HUES6 (cell line): ENCODE measurements at regions not wholly inside any gene's neighbourhood (a gene's known extent, or its start where the extent isn't known, plus 50 kb on each side); places are given as distances from the start of the nearest gene placed in this dataset.
"Not testable (repeated sequence)": the region's sequence is repeated elsewhere in the genome, so short reads cannot be mapped to it uniquely, and the experiment has no call there.

Source experiments
- H3K27ac ChIP-seq: 2 replicates; pipeline ENCODE4 v1.7.0; 2013; ENCODE audit warnings: low read depth, mild to moderate bottlenecking, low read length, inconsistent platforms
- H3K27me3 ChIP-seq: 2 replicates; pipeline ENCODE4 v1.6.1; 2013; ENCODE audit warnings: low read length; ENCODE audit not compliant: control insufficient read depth, insufficient read depth
- H3K36me3 ChIP-seq: 2 replicates; pipeline ENCODE4 v1.6.1; 2013; ENCODE audit warnings: low read length; ENCODE audit not compliant: control insufficient read depth, insufficient read depth
- H3K4me1 ChIP-seq: 2 replicates; pipeline ENCODE4 v1.6.1; 2013; ENCODE audit warnings: low read length; ENCODE audit not compliant: control insufficient read depth, insufficient read depth
- H3K4me3 ChIP-seq: 2 replicates; pipeline ENCODE4 v1.5.1; 2013; ENCODE audit warnings: low read depth, low read length
- H3K9ac ChIP-seq: one replicate; pipeline ENCODE4 v1.6.1; 2013; ENCODE audit warnings: mild to moderate bottlenecking, low read length
- H3K9me3 ChIP-seq: 2 replicates; pipeline ENCODE4 v1.6.1; 2013; ENCODE audit warnings: low read depth, low read length; ENCODE audit not compliant: control insufficient read depth, insufficient read depth

GRCh38 chr13:50758796-50759195 lies 84.7 kb downstream of the DLEU7 start:
- H3K36me3 ChIP-seq = peaks cover 5% of the 10 kb centered on the region; the same call in 1 of the 2 replicates
- H3K4me1 ChIP-seq = peaks cover 21% of the 10 kb centered on the region
- H3K4me3 ChIP-seq = no peak overlapping the region
- no peaks in the 10 kb centered on the region for H3K27me3 ChIP-seq
- peaks cover 20% of the 10 kb centered on the region for H3K9me3 ChIP-seq
- H3K27ac ChIP-seq = no peak overlapping the region
- no peak overlapping the region for H3K9ac ChIP-seq

- no peak overlapping the region for H3K9ac ChIP-seq
- H3K36me3 ChIP-seq = peaks cover 5% of the 10 kb centered on the region; the same call in 1 of the 2 replicates
- no peak overlapping the region for H3K4me3 ChIP-seq
- H3K4me1 ChIP-seq = peaks cover 19% of the 10 kb centered on the region
- no peak overlapping the region for H3K27ac ChIP-seq
- no peaks in the 10 kb centered on the region for H3K27me3 ChIP-seq
- peaks cover 13% of the 10 kb centered on the region for H3K9me3 ChIP-seq
Measured at GRCh38 chr13:50760751-50761150, 82.7 kb downstream of the DLEU7 start.

- Histone ChIP-seq H3K4me1 (peaks cover 13% of the 10 kb centered on the region), H3K9me3 (peaks cover 13% of the 10 kb centered on the region; the same call in 1 of the 2 replicates), H3K27me3 (no peaks in the 10 kb centered on the region), H3K36me3 (peaks cover 5% of the 10 kb centered on the region; the same call in 1 of the 2 replicates), H3K4me3 (no peak overlapping the region), H3K27ac (no peak overlapping the region), H3K9ac (no peak overlapping the region)
Measured at GRCh38 chr13:50761406-50761805, 82.1 kb downstream of the DLEU7 start.

GRCh38 chr13:50762969-50763567 lies 80.4 kb downstream of the DLEU7 start:
- peaks cover 6% of the 10 kb centered on the region; the same call in 1 of the 2 replicates for H3K9me3 ChIP-seq
- no peaks in the 10 kb centered on the region for H3K27me3 ChIP-seq
- H3K36me3 ChIP-seq = peaks cover 5% of the 10 kb centered on the region; the same call in 1 of the 2 replicates
- H3K4me1 ChIP-seq = no peaks in the 10 kb centered on the region; the same call in 1 of the 2 replicates
- no peak overlapping the region for H3K9ac ChIP-seq
- no peak overlapping the region for H3K4me3 ChIP-seq
- no peak overlapping the region for H3K27ac ChIP-seq

GRCh38 chr13:50766013-50766412 lies 77.5 kb downstream of the DLEU7 start:
- Histone ChIP-seq H3K9me3 (no peaks in the 10 kb centered on the region), H3K36me3 (no peaks in the 10 kb centered on the region), H3K27ac (no peak overlapping the region), H3K27me3 (no peaks in the 10 kb centered on the region), H3K4me1 (no peaks in the 10 kb centered on the region; the same call in 1 of the 2 replicates), H3K9ac (no peak overlapping the region), H3K4me3 (no peak overlapping the region)

- H3K4me3 ChIP-seq = no peak overlapping the region
- no peaks in the 10 kb centered on the region for H3K36me3 ChIP-seq
- no peak overlapping the region for H3K9ac ChIP-seq
- no peaks in the 10 kb centered on the region for H3K9me3 ChIP-seq
- H3K27me3 ChIP-seq = no peaks in the 10 kb centered on the region
- no peak overlapping the region for H3K27ac ChIP-seq
- no peaks in the 10 kb centered on the region; the same call in 1 of the 2 replicates for H3K4me1 ChIP-seq
Measured at GRCh38 chr13:50766695-50767094, 76.8 kb downstream of the DLEU7 start.

- not testable (repeated sequence) for H3K9ac ChIP-seq, H3K9me3 ChIP-seq, H3K27ac ChIP-seq, H3K4me1 ChIP-seq, H3K27me3 ChIP-seq, H3K4me3 ChIP-seq, H3K36me3 ChIP-seq
Measured at GRCh38 chr13:50772881-50773280, 70.6 kb downstream of the DLEU7 start.
